K562 (cell line): ENCODE measurements at regions not wholly inside any gene's neighbourhood (a gene's known extent, or its start where the extent isn't known, plus 50 kb on each side); places are given as distances from the start of the nearest gene placed in this dataset.

ENCODE experiments used
- ATAC-seq: fragments of 200-7000 bp; cut with Tn5 transposase; 3 replicates; pipeline ENCODE4 v1.9.1; 2020; ENCODE audit warnings: moderate library complexity
- BruUV-seq: library from RNA; stranded (reverse); fragments of 400-500 nt; replicated peaks from 2 replicates; lab custom pipeline; 2021; lab: Mats Ljungman, UMichigan
- CTCF ChIA-PET: fragments of 300-600 bp; formaldehyde crosslinking; extraction: SDS; loops from one replicate; lab custom pipeline; 2021; ENCODE audit warnings: low intra/inter-chr PET ratio; lab: Yijun Ruan, JAX
- POLR2A ChIA-PET: fragments of 300-600, 350-650 bp; sonication (Branson Sonifier 250); formaldehyde crosslinking; extraction: SDS; loops from one replicate; lab custom pipeline; 2021; ENCODE audit warnings: antibody characterized with exemption, inconsistent platforms; lab: Yijun Ruan, JAX
- DNase-seq, 4 experiments: peaks; one replicate each; pipeline versions ENCODE4 v3.0.0 to v3.0.0-alpha.2; 2011 to 2018; ENCODE audit warnings: low spot score in 3 of 4, mixed read lengths in 3 of 4; ENCODE audit errors: extremely low read depth in 1 of 4
- FAIRE-seq: peaks from 2 replicates; lab custom pipeline; 2011; peaks lifted over from hg19 to GRCh38; lab: Jason Lieb, UNC
- H2AFZ ChIP-seq: 2 replicates; pipeline ENCODE4 v1.6.0; 2011; ENCODE audit warnings: low read depth, low read length, control low read depth, inconsistent platforms
- H3K27ac ChIP-seq: fragments of 200-600 bp; 3 replicates; pipeline ENCODE4 v1.8.0; 2011; ENCODE audit warnings: low read depth, mild to moderate bottlenecking, control low read depth, inconsistent platforms, low read length, moderate library complexity, mixed read lengths; ENCODE audit errors: extremely low read depth
- H3K27me3 ChIP-seq, 2 experiments: fragments of 300-600 bp in 1 of 2; 2 replicates in 1 of 2; 3 replicates in 1 of 2; pipeline versions ENCODE4 v1.6.0 to v1.8.0; 2011; ENCODE audit warnings: inconsistent platforms in 2 of 2, low read length in 2 of 2, mild to moderate bottlenecking in 1 of 2, mixed read lengths in 1 of 2, moderate library complexity in 1 of 2; ENCODE audit not compliant: control insufficient read depth in 2 of 2, insufficient read depth in 2 of 2
- H3K36me3 ChIP-seq: fragments of 300-600 bp; 3 replicates; pipeline ENCODE4 v1.8.0; 2011; ENCODE audit warnings: mild to moderate bottlenecking, low read length, inconsistent platforms; ENCODE audit not compliant: control insufficient read depth, insufficient read depth
- H3K4me1 ChIP-seq, 2 experiments: fragments of 200-600 bp in 1 of 2; replicated peaks in 1 of 2; 2 replicates in 1 of 2; 3 replicates in 1 of 2; pipeline versions ENCODE4 v1.5.1 to v1.8.0; 2011; ENCODE audit warnings: inconsistent platforms in 2 of 2, low read length in 2 of 2, mild to moderate bottlenecking in 1 of 2, mixed read lengths in 1 of 2, moderate library complexity in 1 of 2; ENCODE audit not compliant: control insufficient read depth in 2 of 2, insufficient read depth in 2 of 2
- H3K4me2 ChIP-seq: 2 replicates; pipeline ENCODE4 v1.6.1; 2011; ENCODE audit warnings: low read length, control low read depth, inconsistent platforms, mixed read lengths; ENCODE audit not compliant: insufficient read depth
- H3K4me3 ChIP-seq: fragments of 200-600 bp; sonication (generic), shearing (Covaris generic); 2 replicates; pipeline ENCODE4 v1.5.1; 2016; ENCODE audit warnings: control low read depth, inconsistent platforms
- H3K79me2 ChIP-seq: fragments of 200-600 bp; 3 replicates; pipeline ENCODE4 v1.8.0; 2011; ENCODE audit warnings: low read length, inconsistent platforms; ENCODE audit not compliant: control insufficient read depth, insufficient read depth
- H3K9ac ChIP-seq, 2 experiments: 2 replicates each; pipeline versions ENCODE4 v1.6.0 to v1.6.1; 2011; ENCODE audit warnings: low read depth in 2 of 2, low read length in 2 of 2, control low read depth in 1 of 2, inconsistent platforms in 1 of 2, mild to moderate bottlenecking in 1 of 2, mixed read lengths in 1 of 2; ENCODE audit not compliant: insufficient read depth in 1 of 2
- H3K9me1 ChIP-seq: one replicate; pipeline ENCODE4 v1.6.0; 2011; ENCODE audit warnings: inconsistent platforms, mild to moderate bottlenecking, low read length, moderate library complexity; ENCODE audit not compliant: control insufficient read depth, insufficient read depth
- H3K9me3 ChIP-seq: replicated peaks from 2 replicates; pipeline ENCODE4 v1.5.1; 2011; ENCODE audit warnings: low read depth, low read length, inconsistent platforms; ENCODE audit not compliant: control insufficient read depth, insufficient read depth
- H4K20me1 ChIP-seq: replicated peaks from 2 replicates; pipeline ENCODE4 v1.6.1; 2011; ENCODE audit warnings: low read length, inconsistent platforms, mixed read lengths; ENCODE audit not compliant: control insufficient read depth, insufficient read depth
- FIP1L1 ChIP-seq: fragments of 200-400 bp; formaldehyde crosslinking; IDR thresholded peaks from 2 replicates; pipeline ENCODE4 v1.6.1; 2018; ENCODE audit warnings: mild to moderate bottlenecking, low read depth, low read length; ENCODE audit not compliant: poor library complexity, severe bottlenecking
- KHSRP ChIP-seq: fragments of 450-650 bp; IDR thresholded peaks from 2 replicates; pipeline ENCODE4 v1.6.1; 2017
- MAFG ChIP-seq: fragments of 450-650 bp; conservative IDR thresholded peaks from 2 replicates; pipeline ENCODE4 v1.6.1; 2016; ENCODE audit warnings: missing genetic modification characterization, missing compliant biosample characterization
- TEAD1 ChIP-seq, 2 experiments: fragments of 450-650 bp in 1 of 2; sonication (generic) in 1 of 2; formaldehyde crosslinking; IDR thresholded peaks; 2 replicates each; pipeline versions ENCODE4 v1.4.0 to v1.8.0; 2020 to 2022; ENCODE audit warnings: mild to moderate bottlenecking in 2 of 2, missing genetic modification reagents in 1 of 2
- USF2 ChIP-seq: sonication (generic); formaldehyde crosslinking; IDR thresholded peaks from 2 replicates; pipeline ENCODE4 v1.5.0; 2020; ENCODE audit warnings: missing genetic modification reagents
- WGBS: fragments of 100-300 bp; shearing (Covaris generic); methylation state at CpG from one replicate; pipeline ENCODE4 v1.1.6; 2016; ENCODE audit warnings: low coverage, mixed read lengths; ENCODE audit not compliant: insufficient coverage; ENCODE audit errors: missing lambda C conversion rate; 5-methylcytosine and 5-hydroxymethylcytosine counted together
- in situ Hi-C: fragments of 300-500 bp; cut with MboI; formaldehyde crosslinking; loops from 4 replicates; pipeline ENCODE4 v1.15.0; 2018; ENCODE audit warnings: inconsistent platforms, mixed read lengths
- intact Hi-C: fragments of 100-400 bp; cut with micrococcal nuclease; formaldehyde crosslinking; loops from 2 replicates; pipeline ENCODE4 v1.14.2; 2022
- TF ChIP-seq, protein P1 (sequence below): sonication (generic); formaldehyde crosslinking; IDR thresholded peaks from 2 replicates; pipeline ENCODE4 v1.9.0; 2022; ENCODE audit warnings: mild to moderate bottlenecking, missing genetic modification reagents
- TF ChIP-seq, protein P2 (sequence below): fragments of 450-650 bp; IDR thresholded peaks from 2 replicates; pipeline ENCODE4 v1.6.1; 2016; ENCODE audit warnings: borderline replicate concordance

DNA sequence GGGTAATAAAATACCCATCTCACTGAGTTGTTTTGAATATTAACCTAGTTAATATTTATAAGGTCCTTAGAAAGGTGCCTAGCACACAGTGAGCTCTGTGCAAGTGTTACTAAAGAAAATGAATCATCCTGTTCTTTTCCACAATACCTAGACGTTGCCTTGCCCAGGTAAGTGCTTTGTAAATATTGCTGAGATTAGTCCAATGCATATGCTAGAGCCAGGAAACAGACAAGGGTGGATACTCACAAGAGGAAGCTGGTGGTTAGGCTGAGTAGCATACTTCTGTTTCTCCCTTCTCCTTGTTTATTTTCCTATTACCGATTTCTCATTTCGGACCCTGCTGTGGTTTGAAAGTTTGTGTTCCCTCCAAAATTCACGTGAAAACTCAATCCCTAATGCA is 58.1 kb upstream of the BARX2 start (continued):
- TF ChIP-seq, protein P1, sequence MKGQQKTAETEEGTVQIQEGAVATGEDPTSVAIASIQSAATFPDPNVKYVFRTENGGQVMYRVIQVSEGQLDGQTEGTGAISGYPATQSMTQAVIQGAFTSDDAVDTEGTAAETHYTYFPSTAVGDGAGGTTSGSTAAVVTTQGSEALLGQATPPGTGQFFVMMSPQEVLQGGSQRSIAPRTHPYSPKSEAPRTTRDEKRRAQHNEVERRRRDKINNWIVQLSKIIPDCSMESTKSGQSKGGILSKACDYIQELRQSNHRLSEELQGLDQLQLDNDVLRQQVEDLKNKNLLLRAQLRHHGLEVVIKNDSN (CRISPR knock-in tag), result no peak
- no peak for TF ChIP-seq KHSRP

DNA sequence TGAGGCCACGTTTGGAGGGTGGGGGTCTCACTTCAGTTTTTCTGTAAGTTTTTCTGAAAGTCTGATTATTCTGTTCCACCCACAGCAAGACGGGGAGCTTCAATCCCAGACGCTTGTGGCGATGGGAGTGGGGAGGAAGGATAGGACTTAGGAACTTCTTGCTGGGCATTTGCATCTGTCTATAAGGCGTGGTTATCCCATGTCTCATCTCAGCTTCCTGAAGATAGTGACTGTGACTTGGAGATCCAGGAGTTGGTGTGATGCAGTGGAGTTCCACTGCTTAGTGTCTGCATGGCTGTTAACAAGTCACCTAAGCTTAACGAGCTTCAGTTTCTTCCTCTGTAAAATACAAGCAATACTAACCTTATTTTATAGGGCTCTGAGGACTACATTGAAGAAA is 58.9 kb upstream of the BARX2 start:
- in situ Hi-C loops, result loop anchor here (25.0 kb wide), 1 partner anchor 429 kb away; the partner anchor contains the start of gene KCNJ5
- ChIA-PET CTCF (no interaction called here), POLR2A (no interaction called here)
- BruUV-seq, result no TSS peak
- H3K9ac ChIP-seq, result no peak overlapping the region
- H3K4me3 ChIP-seq, result no peak overlapping the region
- H4K20me1 ChIP-seq, result no peaks in the 10 kb centered on the region
- no peaks in the 10 kb centered on the region for H3K9me3 ChIP-seq
- H3K79me2 ChIP-seq, result no peaks in the 10 kb centered on the region
- intact Hi-C loops, result no loop called here
- H3K36me3 ChIP-seq, result no peaks in the 10 kb centered on the region
- H3K27me3 ChIP-seq, result no peaks in the 10 kb centered on the region
- H3K27ac ChIP-seq, result no peak overlapping the region
- no peaks in the 10 kb centered on the region for H3K4me1 ChIP-seq
- H3K9me1 ChIP-seq, result no peaks in the 10 kb centered on the region
- H3K4me2 ChIP-seq, result no peak overlapping the region
- WGBS, result 0% methylated on average over 4 of the region's 6 CpGs
- TF ChIP-seq FIP1L1 (no peak), TEAD1 (CRISPR knock-in tag; IDR thresholded peaks at IDR 0.05) (no peak), MAFG (tag) (no peak), USF2 (CRISPR knock-in tag) (no peak)
- TF ChIP-seq, protein P2, sequence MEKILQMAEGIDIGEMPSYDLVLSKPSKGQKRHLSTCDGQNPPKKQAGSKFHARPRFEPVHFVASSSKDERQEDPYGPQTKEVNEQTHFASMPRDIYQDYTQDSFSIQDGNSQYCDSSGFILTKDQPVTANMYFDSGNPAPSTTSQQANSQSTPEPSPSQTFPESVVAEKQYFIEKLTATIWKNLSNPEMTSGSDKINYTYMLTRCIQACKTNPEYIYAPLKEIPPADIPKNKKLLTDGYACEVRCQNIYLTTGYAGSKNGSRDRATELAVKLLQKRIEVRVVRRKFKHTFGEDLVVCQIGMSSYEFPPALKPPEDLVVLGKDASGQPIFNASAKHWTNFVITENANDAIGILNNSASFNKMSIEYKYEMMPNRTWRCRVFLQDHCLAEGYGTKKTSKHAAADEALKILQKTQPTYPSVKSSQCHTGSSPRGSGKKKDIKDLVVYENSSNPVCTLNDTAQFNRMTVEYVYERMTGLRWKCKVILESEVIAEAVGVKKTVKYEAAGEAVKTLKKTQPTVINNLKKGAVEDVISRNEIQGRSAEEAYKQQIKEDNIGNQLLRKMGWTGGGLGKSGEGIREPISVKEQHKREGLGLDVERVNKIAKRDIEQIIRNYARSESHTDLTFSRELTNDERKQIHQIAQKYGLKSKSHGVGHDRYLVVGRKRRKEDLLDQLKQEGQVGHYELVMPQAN, result no peak
- FAIRE-seq (no peak), ATAC-seq (no peak), DNase-seq (no peak)
- H2AFZ ChIP-seq, result no peak overlapping the region
